ENCODE measurements at regions not wholly inside any gene's neighbourhood (a gene's known extent, or its start where the extent isn't known, plus 50 kb on each side); places are given as distances from the start of the nearest gene placed in this dataset.

DNA sequence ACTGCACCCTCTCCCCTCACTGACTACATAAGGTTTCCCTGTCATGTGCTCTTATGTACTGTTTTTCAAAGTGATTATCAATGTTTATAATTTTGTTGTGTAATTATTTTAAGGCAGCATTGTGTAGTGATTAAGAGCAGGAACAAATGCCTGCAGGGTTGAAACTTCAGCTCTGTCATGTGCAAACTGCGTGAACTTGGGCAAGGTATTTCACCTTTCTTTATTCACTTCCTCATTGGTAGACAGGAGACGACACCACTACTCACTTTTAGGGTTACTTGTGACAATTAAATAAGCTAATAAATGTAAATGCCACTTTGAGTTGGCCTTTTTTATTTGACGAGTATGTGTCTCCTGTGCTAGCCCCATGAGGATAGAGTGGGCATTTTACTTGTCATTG is 86.5 kb upstream of the E2F8 start:
- H3K23ac ChIP-seq (ENCODE audit: insufficient read length), result no peak overlapping the region
- H2BK120ac ChIP-seq (replicated peaks; ENCODE audit: low read depth, low read length), result no peak overlapping the region
- no peak overlapping the region for H3K56ac ChIP-seq (replicated peaks; ENCODE audit: insufficient read length, low read depth, low read length)
- H3K4me1 ChIP-seq (replicated peaks in 1 of 4; ENCODE audit: control insufficient read depth in 3 of 4, insufficient read depth in 4 of 4, low read length in 3 of 4), result no peaks in the 10 kb centered on the region
- H2AFZ ChIP-seq (ENCODE audit: low read length), result no peak overlapping the region
- no peaks in the 10 kb centered on the region for H3K23me2 ChIP-seq (ENCODE audit: low read depth, low read length)
- no peak overlapping the region for H3K9ac ChIP-seq (replicated peaks in 1 of 4; ENCODE audit: extremely low read depth in 1 of 4, low read depth in 3 of 4, low read length in 3 of 4)
- no peaks in the 10 kb centered on the region for H3K36me3 ChIP-seq (ENCODE audit: control insufficient read depth in 2 of 4, insufficient read depth in 4 of 4, low read length in 3 of 4)
- no peak overlapping the region for H4K91ac ChIP-seq (replicated peaks; ENCODE audit: insufficient read length, low read length)
- H2AK5ac ChIP-seq (ENCODE audit: low read depth, low read length), result no peak overlapping the region
- CTCF ChIA-PET (ENCODE audit: partially characterized antibody), result interaction anchor here (0.6 to 1.3 kb wide), 4 partner anchors 27 to 225 kb away, joined by 3 to 8 read pairs (median 4); no protein-coding TSS in a partner anchor
- H2BK20ac ChIP-seq (ENCODE audit: low read length), result no peak overlapping the region
- 92% methylated on average over 3 of the region's 3 CpGs; no CpG with 5 or more reads in 1 of the 2 experiments for WGBS, 2 experiments (ENCODE audit: extremely low coverage in 1 of 2, insufficient coverage in 1 of 2, insufficient read length in 1 of 2, insufficient replicate concordance in 2 of 2, low coverage in 1 of 2, low lambda C conversion rate in 2 of 2, missing lambda C conversion rate in 1 of 2)
- no peaks in the 10 kb centered on the region for H3K79me2 ChIP-seq (ENCODE audit: control insufficient read depth in 1 of 2, insufficient read depth in 2 of 2, low read length in 2 of 2)
- no peak overlapping the region for H3K4me3 ChIP-seq (ENCODE audit: extremely low read depth in 1 of 4, insufficient read depth in 2 of 4, low read depth in 3 of 4, low read length in 4 of 4)
- no peaks in the 10 kb centered on the region for H4K20me1 ChIP-seq (replicated peaks in 1 of 2; ENCODE audit: control insufficient read depth in 1 of 2, insufficient read depth in 2 of 2, low read length in 2 of 2)
- H2BK15ac ChIP-seq (ENCODE audit: low read length), result no peak overlapping the region
- no peak overlapping the region for H2BK5ac ChIP-seq (ENCODE audit: low read depth, low read length)
- H3K14ac ChIP-seq (ENCODE audit: insufficient read length), result no peak overlapping the region
- H3K79me1 ChIP-seq (ENCODE audit: low read depth, low read length), result no peaks in the 10 kb centered on the region
- DNase-seq (ENCODE audit: low read depth in 1 of 2, low spot score in 2 of 2), result no peak
- H3K4me2 ChIP-seq (ENCODE audit: insufficient read depth in 1 of 2, low read depth in 2 of 2, low read length in 2 of 2), result no peak overlapping the region
- H4K8ac ChIP-seq (ENCODE audit: extremely low read depth, insufficient read depth, low read length), result no peak overlapping the region
- no peak overlapping the region for H3K27ac ChIP-seq (ENCODE audit: low read depth, low read length)
- H3K9me3 ChIP-seq (ENCODE audit: insufficient read depth in 2 of 2, low read depth in 1 of 2, low read length in 1 of 2), result no peaks in the 10 kb centered on the region
- no peak overlapping the region for H2BK12ac ChIP-seq (ENCODE audit: low read depth, low read length)
- H3K4ac ChIP-seq (replicated peaks; ENCODE audit: insufficient read length, low read depth, low read length), result no peak overlapping the region
- no peak for FAIRE-seq
- no peak overlapping the region for H4K5ac ChIP-seq (ENCODE audit: insufficient read length, low read depth, low read length)
- POLR2A ChIA-PET (ENCODE audit: partially characterized antibody), result no interaction called here
- H3K27me3 ChIP-seq (replicated peaks in 1 of 4; ENCODE audit: control insufficient read depth in 3 of 4, extremely low read depth in 1 of 4, insufficient read depth in 3 of 4, low read length in 3 of 4), result no peaks in the 10 kb centered on the region
- no peak overlapping the region for H3K18ac ChIP-seq (ENCODE audit: extremely low read depth, low read length)
- no peak for TF ChIP-seq KDM1A (IDR thresholded peaks at IDR 0.05; ENCODE audit: borderline replicate concordance, low read length)
- no peak for TF ChIP-seq KDM4A (IDR thresholded peaks at IDR 0.05; ENCODE audit: low read depth, low read length, severe bottlenecking)
- TF ChIP-seq, protein P1, sequence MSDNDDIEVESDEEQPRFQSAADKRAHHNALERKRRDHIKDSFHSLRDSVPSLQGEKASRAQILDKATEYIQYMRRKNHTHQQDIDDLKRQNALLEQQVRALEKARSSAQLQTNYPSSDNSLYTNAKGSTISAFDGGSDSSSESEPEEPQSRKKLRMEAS (IDR thresholded peaks at IDR 0.05), result no peak
- TF ChIP-seq POLR2A (IDR thresholded peaks at IDR 0.05; ENCODE audit: control extremely low read depth in 1 of 2, low read depth in 2 of 2, low read length in 2 of 2), result no peak
- no peak for TF ChIP-seq TBP (IDR thresholded peaks at IDR 0.05; ENCODE audit: low read depth, low read length)
